Spleen (tissue), 11 donors: ENCODE measurements at regions not wholly inside any gene's neighbourhood (a gene's known extent, or its start where the extent isn't known, plus 50 kb on each side); places are given as distances from the start of the nearest gene placed in this dataset.

Experiments
- DNase-seq: peaks from one replicate; pipeline ENCODE4 v3.0.0-alpha.2; 2020
- H3K27ac ChIP-seq, 8 donors: fragments of 200-600 bp; sonication (generic) in 7 of 8; 1 replicate in 4 of 8; 2 replicates in 4 of 8; pipeline versions ENCODE4 v1.5.0 to v1.8.0; 2016 to 2021; ENCODE audit warnings: inconsistent platforms in 4 of 8, mild to moderate bottlenecking in 4 of 8, moderate library complexity in 1 of 8
- H3K27me3 ChIP-seq, 7 donors: fragments of 200-600 bp; sonication (generic) in 6 of 7; replicated peaks in 1 of 7; 1 replicate in 4 of 7; 2 replicates in 3 of 7; pipeline versions ENCODE4 v1.5.0 to v1.8.0; 2016 to 2021; ENCODE audit warnings: inconsistent platforms in 3 of 7, mild to moderate bottlenecking in 1 of 7
- H3K36me3 ChIP-seq, 6 donors: fragments of 200-600 bp; sonication (generic) in 5 of 6; 1 replicate in 4 of 6; 2 replicates in 2 of 6; pipeline versions ENCODE4 v1.5.0 to v1.8.0; 2016 to 2021; ENCODE audit warnings: inconsistent platforms in 2 of 6
- H3K4me1 ChIP-seq, 6 donors: fragments of 200-600 bp; sonication (generic) in 5 of 6; 1 replicate in 3 of 6; 2 replicates in 3 of 6; pipeline versions ENCODE4 v1.5.0 to v1.8.0; 2016 to 2021; ENCODE audit warnings: inconsistent platforms in 3 of 6
- H3K4me3 ChIP-seq, 8 donors: fragments of 200-600 bp; sonication (generic) in 7 of 8; 1 replicate in 4 of 8; 2 replicates in 4 of 8; pipeline versions ENCODE4 v1.5.0 to v1.8.0; 2016 to 2021; ENCODE audit warnings: inconsistent platforms in 4 of 8, mild to moderate bottlenecking in 4 of 8, moderate library complexity in 2 of 8
- H3K9me3 ChIP-seq, 8 donors: fragments of 200-600 bp; sonication (generic) in 7 of 8; 1 replicate in 4 of 8; 2 replicates in 4 of 8; pipeline versions ENCODE4 v1.5.0 to v1.8.0; 2016 to 2021; ENCODE audit warnings: inconsistent platforms in 4 of 8
- POLR2A ChIP-seq, 3 donors: fragments of 450-650 bp; IDR thresholded peaks; one replicate each; pipeline ENCODE4 v1.5.1; 2017; ENCODE audit warnings: antibody characterized with exemption in 3 of 3, mild to moderate bottlenecking in 1 of 3
- POLR2AphosphoS5 ChIP-seq, 3 donors: sonication (generic); formaldehyde crosslinking; IDR thresholded peaks; one replicate each; pipeline ENCODE4 v1.5.1; 2017; ENCODE audit warnings: antibody characterized with exemption in 3 of 3
- WGBS, 5 donors: extraction: QIAGEN DNeasy Blood & Tissue Kit in 3 of 5; methylation state at CpG; one replicate each; pipeline versions ENCODE4 v1.1.5 to v1.1.7; 2013 to 2018; 5-methylcytosine and 5-hydroxymethylcytosine counted together
- intact Hi-C: fragments of 100-400 bp; cut with DNase I; formaldehyde crosslinking; loops from one replicate; pipeline ENCODE4 v1.15.0; 2023; ENCODE audit warnings: low total_unique reads
- TF ChIP-seq, protein P1 (sequence below), 11 experiments: fragments of 200-600 bp in 7 of 11; fragments of 450-650 bp in 4 of 11; sonication (generic) in 4 of 11; IDR thresholded peaks in 8 of 11; conservative IDR thresholded peaks in 3 of 11; 1 replicate in 7 of 11; 2 replicates in 4 of 11; pipeline versions ENCODE4 v1.4.0 to v1.8.0; 2016 to 2021; ENCODE audit warnings: antibody characterized with exemption in 11 of 11, inconsistent platforms in 4 of 11, mild to moderate bottlenecking in 1 of 11
- donor health status: healthy with polysubstance abuse.
- donor health status: DM: no; HTN: no; CAD: no; lungs with moderate emphysema.
- donor health status: DM: no; HTN: no; CAD: no.
- donor health status: Bipolar disorder and iron deficiency.
- donor health status: healthy.
- donor health status: DM: no; HTN: no; CAD: no.
- donor health status: DM: yes; HTN: yes; CAD: no.

DNA sequence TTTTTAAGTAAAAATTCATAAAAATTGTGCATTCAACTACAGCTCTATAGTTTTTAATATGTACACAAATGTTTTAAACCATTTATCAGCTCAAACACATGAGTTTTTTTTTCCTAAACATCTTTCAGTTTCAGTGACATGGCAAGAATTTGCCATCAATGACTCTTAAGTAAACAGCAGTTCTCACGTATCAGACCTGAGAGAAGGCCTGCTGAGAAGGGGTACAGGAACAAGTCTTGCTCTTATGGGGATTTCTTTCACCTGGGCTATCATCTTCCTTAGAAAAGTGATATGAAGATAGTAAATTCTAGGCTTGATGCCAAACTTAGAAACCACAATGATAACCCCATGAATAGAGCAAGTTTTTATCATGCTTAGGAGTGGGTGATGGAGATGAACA, 467.8 kb downstream of the ARL4A start:
- DNase-seq = no peak
- H3K4me3 ChIP-seq = no peak overlapping the region
- H3K27ac ChIP-seq = no peak overlapping the region
- 50 to 73% (median 53%) methylated on average over 1 of the region's 1 CpG for WGBS, 5 donors
- H3K9me3 ChIP-seq = no peaks in the 10 kb centered on the region
- no peaks in the 10 kb centered on the region for H3K36me3 ChIP-seq
- H3K27me3 ChIP-seq = no peaks in the 10 kb centered on the region
- intact Hi-C loops = no loop called here
- TF ChIP-seq, protein P1, sequence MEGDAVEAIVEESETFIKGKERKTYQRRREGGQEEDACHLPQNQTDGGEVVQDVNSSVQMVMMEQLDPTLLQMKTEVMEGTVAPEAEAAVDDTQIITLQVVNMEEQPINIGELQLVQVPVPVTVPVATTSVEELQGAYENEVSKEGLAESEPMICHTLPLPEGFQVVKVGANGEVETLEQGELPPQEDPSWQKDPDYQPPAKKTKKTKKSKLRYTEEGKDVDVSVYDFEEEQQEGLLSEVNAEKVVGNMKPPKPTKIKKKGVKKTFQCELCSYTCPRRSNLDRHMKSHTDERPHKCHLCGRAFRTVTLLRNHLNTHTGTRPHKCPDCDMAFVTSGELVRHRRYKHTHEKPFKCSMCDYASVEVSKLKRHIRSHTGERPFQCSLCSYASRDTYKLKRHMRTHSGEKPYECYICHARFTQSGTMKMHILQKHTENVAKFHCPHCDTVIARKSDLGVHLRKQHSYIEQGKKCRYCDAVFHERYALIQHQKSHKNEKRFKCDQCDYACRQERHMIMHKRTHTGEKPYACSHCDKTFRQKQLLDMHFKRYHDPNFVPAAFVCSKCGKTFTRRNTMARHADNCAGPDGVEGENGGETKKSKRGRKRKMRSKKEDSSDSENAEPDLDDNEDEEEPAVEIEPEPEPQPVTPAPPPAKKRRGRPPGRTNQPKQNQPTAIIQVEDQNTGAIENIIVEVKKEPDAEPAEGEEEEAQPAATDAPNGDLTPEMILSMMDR (IDR thresholded peaks at IDR 0.05 in 8 of 11, conservative IDR thresholded peaks at IDR 0.05 in 3 of 11) = no peak
- TF ChIP-seq POLR2AphosphoS5 (IDR thresholded peaks at IDR 0.05) (no peak), POLR2A (IDR thresholded peaks at IDR 0.05) (no peak)
- H3K4me1 ChIP-seq = no peaks in the 10 kb centered on the region

- no peaks in the 10 kb centered on the region for H3K9me3 ChIP-seq
- TF ChIP-seq, protein P1 (IDR thresholded peaks at IDR 0.05 in 8 of 11, conservative IDR thresholded peaks at IDR 0.05 in 3 of 11) = no peak
- no peak for TF ChIP-seq POLR2AphosphoS5 (IDR thresholded peaks at IDR 0.05)
- TF ChIP-seq POLR2A (IDR thresholded peaks at IDR 0.05) = no peak
- no peaks in the 10 kb centered on the region for H3K4me1 ChIP-seq
- no peak overlapping the region for H3K27ac ChIP-seq
- H3K4me3 ChIP-seq = no peak overlapping the region
- H3K27me3 ChIP-seq = no peaks in the 10 kb centered on the region
- WGBS, 5 donors = 77 to 84% (median 80%) methylated on average over 1 of the region's 1 CpG
- intact Hi-C loops = no loop called here
- no peak for DNase-seq
- H3K36me3 ChIP-seq = no peaks in the 10 kb centered on the region
Observed at GRCh38 chr7:13159003-13159402, 471.6 kb downstream of the ARL4A start.

DNA sequence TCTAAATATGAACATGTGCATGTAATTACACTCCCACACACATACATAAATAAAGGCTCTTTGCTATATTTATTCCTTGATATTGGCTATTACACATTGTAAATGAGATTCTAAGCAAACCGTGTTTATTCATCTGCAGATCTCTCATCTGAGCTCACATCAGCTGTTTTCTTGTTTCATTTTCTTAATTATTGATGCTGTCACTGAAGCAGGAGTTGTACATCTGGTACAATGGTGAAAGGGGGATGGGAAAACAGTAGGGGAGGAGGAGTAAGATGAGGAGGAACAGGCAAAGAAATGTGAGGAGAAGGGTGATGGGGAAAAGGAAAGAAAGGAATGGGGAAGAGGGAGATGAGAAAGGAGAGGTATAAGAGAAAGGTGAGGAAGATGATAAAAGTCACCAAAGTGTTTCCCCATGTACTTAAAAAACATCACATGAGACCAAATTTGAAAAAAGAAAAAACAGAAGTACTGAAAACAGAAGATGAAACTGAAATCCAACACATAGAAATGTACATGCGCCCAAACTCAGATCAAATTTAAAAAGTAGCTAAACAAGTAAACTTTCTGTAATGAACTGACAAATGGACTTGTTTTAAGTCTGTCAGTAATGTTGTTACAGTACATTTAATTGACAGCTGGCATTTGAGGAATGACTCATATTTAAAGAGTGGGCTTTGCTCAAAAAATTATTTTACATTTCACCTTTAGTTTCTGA, 472.2 kb downstream of the ARL4A start:
- no peak for DNase-seq
- Histone ChIP-seq H3K27ac (no peak overlapping the region), H3K36me3 (no peaks in the 10 kb centered on the region), H3K9me3 (no peaks in the 10 kb centered on the region), H3K4me3 (no peak overlapping the region), H3K27me3 (no peaks in the 10 kb centered on the region), H3K4me1 (no peaks in the 10 kb centered on the region)
- WGBS, 5 donors = 72 to 87% (median 76%) methylated on average over 2 of the region's 2 CpGs
- intact Hi-C loops = no loop called here
- TF ChIP-seq, protein P1 (IDR thresholded peaks at IDR 0.05 in 8 of 11, conservative IDR thresholded peaks at IDR 0.05 in 3 of 11) = no peak

- intact Hi-C loops = no loop called here
- no peak overlapping the region for H3K27ac ChIP-seq
- TF ChIP-seq, protein P1 (IDR thresholded peaks at IDR 0.05 in 8 of 11, conservative IDR thresholded peaks at IDR 0.05 in 3 of 11) = no peak
- TF ChIP-seq POLR2AphosphoS5 (IDR thresholded peaks at IDR 0.05) (no peak), POLR2A (IDR thresholded peaks at IDR 0.05) (no peak)
- H3K36me3 ChIP-seq = no peaks in the 10 kb centered on the region
- no peak overlapping the region for H3K4me3 ChIP-seq
- H3K27me3 ChIP-seq = no peaks in the 10 kb centered on the region
- no peaks in the 10 kb centered on the region for H3K9me3 ChIP-seq
- no peaks in the 10 kb centered on the region for H3K4me1 ChIP-seq
- DNase-seq = no peak
Observed at GRCh38 chr7:13161125-13161524, 473.7 kb downstream of the ARL4A start.
